ENCODE measurements at regions not wholly inside any gene's neighbourhood (a gene's known extent, or its start where the extent isn't known, plus 50 kb on each side); places are given as distances from the start of the nearest gene placed in this dataset.
"Not testable (repeated sequence)": the region's sequence is repeated elsewhere in the genome, so short reads cannot be mapped to it uniquely, and the experiment has no call there.

- TF ChIP-seq CTCF, POLR2A (IDR thresholded peaks at IDR 0.05): not testable (repeated sequence)
These were observed 240.0 kb downstream of the CCT8L2 start for GRCh38 chr22:16352637-16353036.

Measured in testis (tissue), 2 donors.